ENCODE measurements at regions not wholly inside any gene's neighbourhood (a gene's known extent, or its start where the extent isn't known, plus 50 kb on each side); places are given as distances from the start of the nearest gene placed in this dataset.

DNA sequence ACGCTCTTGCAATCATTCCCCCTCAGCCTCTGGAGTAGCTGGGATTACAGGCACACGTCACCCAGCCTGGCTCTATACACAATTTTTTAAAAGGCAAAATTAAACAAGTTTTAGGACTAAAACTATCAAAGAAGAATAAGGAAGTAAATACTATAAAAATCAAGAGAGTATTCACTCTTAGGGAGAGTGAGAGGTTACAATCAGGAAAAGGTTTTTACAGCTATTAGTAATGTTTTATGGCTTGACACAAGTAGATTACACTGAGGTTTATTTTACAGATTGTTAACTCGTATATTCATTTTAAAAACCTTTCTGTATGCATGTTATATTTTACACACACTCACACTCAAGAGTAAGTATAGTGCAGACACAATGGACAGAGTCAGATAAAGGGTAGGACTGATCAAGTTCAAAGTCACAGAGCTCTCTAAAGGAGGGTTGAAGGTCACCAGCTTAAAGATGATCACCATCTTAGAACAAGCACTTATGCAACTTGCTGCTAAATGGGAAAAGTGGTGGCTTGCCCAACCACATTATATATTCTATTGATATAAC lies 77.9 kb upstream of the MAN1A2 start:
- H3K4me3 ChIP-seq (ENCODE audit: low read depth, low read length): no peak overlapping the region
- TF ChIP-seq, protein P1, sequence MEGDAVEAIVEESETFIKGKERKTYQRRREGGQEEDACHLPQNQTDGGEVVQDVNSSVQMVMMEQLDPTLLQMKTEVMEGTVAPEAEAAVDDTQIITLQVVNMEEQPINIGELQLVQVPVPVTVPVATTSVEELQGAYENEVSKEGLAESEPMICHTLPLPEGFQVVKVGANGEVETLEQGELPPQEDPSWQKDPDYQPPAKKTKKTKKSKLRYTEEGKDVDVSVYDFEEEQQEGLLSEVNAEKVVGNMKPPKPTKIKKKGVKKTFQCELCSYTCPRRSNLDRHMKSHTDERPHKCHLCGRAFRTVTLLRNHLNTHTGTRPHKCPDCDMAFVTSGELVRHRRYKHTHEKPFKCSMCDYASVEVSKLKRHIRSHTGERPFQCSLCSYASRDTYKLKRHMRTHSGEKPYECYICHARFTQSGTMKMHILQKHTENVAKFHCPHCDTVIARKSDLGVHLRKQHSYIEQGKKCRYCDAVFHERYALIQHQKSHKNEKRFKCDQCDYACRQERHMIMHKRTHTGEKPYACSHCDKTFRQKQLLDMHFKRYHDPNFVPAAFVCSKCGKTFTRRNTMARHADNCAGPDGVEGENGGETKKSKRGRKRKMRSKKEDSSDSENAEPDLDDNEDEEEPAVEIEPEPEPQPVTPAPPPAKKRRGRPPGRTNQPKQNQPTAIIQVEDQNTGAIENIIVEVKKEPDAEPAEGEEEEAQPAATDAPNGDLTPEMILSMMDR (conservative IDR thresholded peaks at IDR 0.05; ENCODE audit: low read depth, low read length): no peak

DNA sequence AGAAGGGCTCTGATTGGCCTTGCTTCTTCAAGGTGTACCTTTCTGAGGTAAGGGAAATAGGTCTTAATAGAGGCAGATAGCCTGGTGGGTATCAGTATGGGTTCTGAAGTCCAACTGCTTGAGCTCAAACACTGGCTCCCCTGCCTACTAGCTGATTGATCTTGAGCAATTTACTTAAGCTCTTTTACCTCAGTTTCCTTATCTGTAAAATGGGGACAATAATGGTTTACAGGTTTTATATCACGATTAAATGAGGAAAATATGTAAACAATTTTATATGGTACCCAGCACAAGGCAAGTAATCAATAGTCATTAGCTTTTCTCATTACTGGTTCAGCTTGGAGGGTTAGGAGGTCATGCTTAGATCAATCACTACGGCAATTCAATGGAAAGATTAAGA lies 75.8 kb upstream of the VTCN1 start:
- DNase-seq (ENCODE audit: low read depth): no peak
- H3K4me3 ChIP-seq (ENCODE audit: low read depth, low read length): no peak overlapping the region
- TF ChIP-seq, protein P1 (conservative IDR thresholded peaks at IDR 0.05; ENCODE audit: low read depth, low read length): no peak

More for the DNA sequence above, 77.9 kb upstream of the MAN1A2 start:
- DNase-seq (ENCODE audit: low read depth): no peak

DNA sequence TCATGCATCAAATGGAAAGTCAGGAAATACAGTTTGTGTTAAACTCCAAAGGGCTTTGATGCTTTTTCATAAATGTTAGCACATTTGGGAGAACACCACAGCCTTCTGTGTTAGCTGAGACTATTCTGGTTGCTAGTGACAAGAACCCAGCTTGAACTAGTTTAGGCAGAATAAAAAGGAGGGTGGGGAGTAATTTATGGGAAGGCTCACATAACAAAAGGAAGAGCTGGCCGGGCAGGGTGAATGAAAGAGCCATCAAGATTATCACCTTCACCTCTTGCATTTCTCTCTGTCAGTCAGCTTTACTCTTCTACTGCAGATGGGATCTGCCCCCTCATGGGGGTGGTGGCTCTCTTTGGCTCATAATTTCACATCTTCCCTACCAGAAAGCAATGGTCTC lies 75.4 kb upstream of the VTCN1 start:
- no peak for DNase-seq (ENCODE audit: low read depth)
- no peak overlapping the region for H3K4me3 ChIP-seq (ENCODE audit: low read depth, low read length)
- TF ChIP-seq, protein P1 (conservative IDR thresholded peaks at IDR 0.05; ENCODE audit: low read depth, low read length): no peak

DNA sequence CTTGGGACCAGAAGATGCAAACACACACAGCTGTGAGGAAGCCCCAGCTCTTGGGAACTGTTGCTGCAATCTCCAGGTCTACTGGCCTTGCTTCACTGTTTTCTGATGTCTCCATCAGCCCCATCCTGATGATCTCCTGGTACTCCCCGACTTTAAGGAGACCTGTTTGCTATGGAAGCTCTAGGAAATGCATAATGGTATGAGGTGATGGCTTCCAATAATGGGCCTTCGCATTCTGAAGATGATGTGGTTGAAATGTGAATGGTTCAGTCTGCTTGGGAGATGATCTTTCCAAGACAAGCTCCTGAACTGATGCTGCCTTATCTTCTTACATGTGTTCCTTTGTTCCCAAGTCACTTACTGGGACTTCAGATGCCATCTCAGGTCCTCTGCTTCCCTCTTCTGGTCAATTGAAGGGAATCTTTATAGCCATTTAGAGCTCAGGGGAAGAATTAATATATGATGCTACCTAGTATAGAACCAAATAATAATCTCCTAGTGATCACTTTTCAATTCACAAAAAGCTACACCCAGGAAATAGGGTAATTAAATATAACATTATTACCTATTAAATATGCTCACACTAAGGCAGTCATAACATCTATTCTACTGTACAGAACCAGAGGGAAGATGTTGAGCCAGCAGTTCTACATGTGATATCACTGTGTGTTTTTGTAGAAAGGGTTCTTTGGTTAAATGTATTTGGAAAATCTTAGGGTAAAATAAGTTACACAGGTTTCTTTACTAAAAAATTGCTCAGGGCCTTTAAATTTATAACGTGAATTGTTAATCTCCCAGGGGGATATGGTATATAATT lies 73.9 kb upstream of the VTCN1 start:
- peak; percentile 47 for DNase-seq (ENCODE audit: low read depth)
- H3K4me3 ChIP-seq (ENCODE audit: low read depth, low read length): no peak overlapping the region
- TF ChIP-seq, protein P1 (conservative IDR thresholded peaks at IDR 0.05; ENCODE audit: low read depth, low read length): peak; percentile 84

DNA sequence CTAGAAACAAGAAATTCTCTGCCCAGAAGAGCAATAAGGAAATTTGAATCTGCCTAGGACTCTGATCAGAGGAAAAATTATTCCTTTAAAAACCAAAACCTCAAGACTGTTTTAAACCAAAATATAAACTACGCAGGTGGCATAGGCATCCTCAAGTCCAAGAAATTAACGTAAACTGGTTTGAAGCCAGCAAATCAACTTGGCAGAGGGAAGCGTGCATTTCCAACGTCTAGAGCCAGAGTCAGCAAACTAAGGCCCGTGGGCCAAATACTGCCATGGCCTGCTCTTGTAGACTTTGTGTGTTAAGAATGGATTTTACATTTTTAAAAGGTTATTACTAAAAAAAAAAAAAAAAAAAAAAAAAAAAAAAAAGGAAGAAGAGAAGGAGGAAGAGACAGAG lies 67.8 kb upstream of the VTCN1 start:
- DNase-seq (ENCODE audit: low read depth): no peak
- TF ChIP-seq, protein P1 (conservative IDR thresholded peaks at IDR 0.05; ENCODE audit: low read depth, low read length): no peak
- H3K4me3 ChIP-seq (ENCODE audit: low read depth, low read length): no peak overlapping the region

DNA sequence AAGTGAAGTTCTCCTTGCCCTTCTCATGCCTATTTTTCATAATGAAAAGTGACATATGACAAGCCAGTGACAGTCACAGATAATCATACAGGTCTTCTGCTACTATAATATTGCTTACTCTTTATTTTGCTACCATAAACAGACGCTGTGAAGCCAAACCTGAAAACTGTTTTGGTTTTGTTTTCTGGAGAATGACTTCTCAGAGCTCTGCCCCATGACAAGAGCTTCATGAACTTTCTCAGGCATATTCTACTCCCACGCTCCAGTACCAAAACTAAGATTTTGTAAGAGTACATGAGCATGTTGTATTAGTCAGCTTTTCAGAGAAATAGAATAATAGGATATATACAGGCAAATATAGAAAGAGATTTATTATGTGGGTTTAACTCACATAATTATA lies 64.3 kb upstream of the VTCN1 start:
- DNase-seq (ENCODE audit: low read depth): no peak
- no peak overlapping the region for H3K4me3 ChIP-seq (ENCODE audit: low read depth, low read length)
- TF ChIP-seq, protein P1 (conservative IDR thresholded peaks at IDR 0.05; ENCODE audit: low read depth, low read length): no peak

DNA sequence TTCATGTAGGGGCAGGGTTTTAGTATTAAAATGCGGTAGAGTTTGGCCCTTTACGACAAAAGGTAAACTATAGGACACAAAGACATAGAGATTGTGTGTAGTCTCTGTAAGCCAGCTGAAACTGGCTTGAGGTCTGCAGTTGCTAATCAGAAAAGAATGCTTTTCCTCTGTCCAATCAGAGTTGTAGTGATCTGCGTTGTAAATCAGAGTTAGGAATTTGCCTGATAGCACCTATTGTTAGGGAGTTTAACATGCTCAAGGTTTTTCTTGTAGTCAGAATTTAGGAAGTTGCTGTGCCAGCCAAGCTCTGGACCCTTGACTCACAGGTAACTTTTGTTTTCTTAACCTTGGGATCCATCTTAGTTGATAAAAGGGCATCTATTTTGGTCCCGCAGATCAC lies 61.2 kb upstream of the VTCN1 start:
- DNase-seq (ENCODE audit: low read depth): peak; percentile 22
- TF ChIP-seq, protein P1 (conservative IDR thresholded peaks at IDR 0.05; ENCODE audit: low read depth, low read length): no peak
- H3K4me3 ChIP-seq (ENCODE audit: low read depth, low read length): no peak overlapping the region
